HG03457 (cell line): ENCODE measurements at regions not wholly inside any gene's neighbourhood (a gene's known extent, or its start where the extent isn't known, plus 50 kb on each side); places are given as distances from the start of the nearest gene placed in this dataset.

Experiments used
- ATAC-seq: cut with Tn5 transposase; IDR thresholded peaks from one replicate; pipeline ENCODE4 v1.9.1; 2021; ENCODE audit warnings: moderate number of reproducible peaks; ENCODE audit not compliant: unreplicated experiment

DNA sequence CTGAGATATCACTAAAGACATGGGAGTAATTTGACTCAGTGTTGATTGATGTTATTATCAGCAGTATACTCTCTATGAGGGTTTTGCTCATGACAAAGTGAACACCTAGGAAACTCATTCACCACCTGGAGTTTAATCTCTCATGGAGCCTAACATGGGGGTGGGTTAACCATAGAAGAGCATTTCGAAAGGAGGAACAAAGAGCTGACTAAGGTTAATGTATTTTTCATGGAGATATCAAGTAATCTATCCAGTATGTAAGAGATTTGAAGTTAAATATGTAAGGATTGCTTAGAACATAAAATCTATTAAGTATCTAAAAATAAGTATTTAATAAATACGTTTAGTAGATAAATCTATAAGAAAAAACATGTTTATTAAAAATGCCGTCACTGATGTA lies 917.8 kb downstream of the EPHA4 start:
- no peak for ATAC-seq

DNA sequence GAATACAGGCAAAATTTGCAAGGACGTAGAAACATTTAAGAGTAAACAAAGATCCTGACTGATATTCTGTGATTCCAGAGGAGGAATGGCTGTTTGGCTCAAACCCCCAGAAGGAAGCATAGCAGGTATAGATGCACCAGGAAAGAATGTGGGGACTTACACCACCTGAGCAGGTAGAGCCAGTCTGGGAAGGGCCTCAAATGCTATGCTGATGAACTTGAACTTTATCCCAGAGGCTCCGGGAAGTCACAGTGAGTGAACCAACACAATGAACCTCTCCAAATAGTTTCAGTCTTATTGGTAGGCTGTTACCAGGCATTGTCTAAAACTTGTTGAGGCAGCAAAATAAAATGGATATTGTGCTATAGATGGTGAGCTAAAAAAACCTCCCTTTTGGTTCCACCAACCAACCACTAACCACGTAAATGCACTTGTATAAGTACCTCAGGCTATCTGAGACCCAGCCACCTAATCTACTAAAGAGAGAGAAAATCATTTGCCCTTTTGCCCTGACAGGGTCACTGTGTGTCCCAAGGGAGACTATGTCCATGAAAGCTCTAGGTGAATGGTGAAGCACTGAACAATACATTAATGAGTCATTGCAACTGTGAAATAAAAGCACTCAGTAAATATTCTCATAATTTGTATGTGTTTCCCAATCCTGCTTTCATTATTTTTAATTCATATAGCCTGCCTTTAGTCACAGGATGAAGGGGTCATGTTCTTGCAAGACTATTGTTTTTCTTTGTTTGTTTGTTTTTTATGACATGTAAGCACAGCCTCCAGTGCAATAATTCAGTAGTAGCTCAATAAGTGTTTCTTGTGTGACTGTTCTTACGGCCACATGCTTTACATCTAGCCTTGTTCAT lies 911.6 kb downstream of the EPHA4 start:
- no peak for ATAC-seq

DNA sequence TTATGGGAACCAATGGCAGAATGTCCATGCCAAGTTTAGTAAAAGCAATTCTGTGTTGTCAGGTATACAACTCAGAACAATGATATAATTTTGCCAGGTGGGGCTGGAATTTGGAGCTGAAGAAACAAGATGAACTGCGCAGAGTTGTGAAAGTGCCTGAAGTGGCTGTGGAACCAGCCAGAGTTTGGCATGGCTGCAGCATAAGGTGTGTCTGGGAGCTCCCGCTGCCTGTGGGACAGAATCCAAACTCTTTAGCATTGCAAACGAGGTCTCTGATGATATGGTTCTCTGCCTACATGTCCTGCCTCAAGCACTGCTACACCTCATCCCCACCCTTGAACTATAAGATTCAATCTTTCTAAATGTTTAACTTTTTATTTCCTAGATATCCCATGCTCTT lies 909.7 kb downstream of the EPHA4 start:
- no peak for ATAC-seq

DNA sequence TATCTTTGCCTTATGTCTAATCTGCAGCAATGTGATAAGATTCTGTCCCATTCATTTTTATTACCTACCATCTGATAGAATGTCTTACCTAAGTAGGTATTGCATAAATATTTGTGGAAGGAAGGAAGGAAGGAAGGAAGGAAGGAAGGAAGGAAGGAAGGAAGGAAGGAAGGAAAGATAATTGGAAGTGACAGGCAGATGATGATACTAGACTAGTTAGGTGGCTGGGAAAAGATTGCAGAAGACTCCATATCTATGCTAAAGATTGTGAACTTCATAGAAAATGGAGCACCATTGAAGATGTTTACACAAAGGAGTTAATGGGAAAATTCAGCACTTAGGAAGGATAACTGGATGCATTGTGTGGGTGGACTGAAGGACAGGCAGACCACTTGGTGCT lies 909.0 kb downstream of the EPHA4 start:
- ATAC-seq = no peak

DNA sequence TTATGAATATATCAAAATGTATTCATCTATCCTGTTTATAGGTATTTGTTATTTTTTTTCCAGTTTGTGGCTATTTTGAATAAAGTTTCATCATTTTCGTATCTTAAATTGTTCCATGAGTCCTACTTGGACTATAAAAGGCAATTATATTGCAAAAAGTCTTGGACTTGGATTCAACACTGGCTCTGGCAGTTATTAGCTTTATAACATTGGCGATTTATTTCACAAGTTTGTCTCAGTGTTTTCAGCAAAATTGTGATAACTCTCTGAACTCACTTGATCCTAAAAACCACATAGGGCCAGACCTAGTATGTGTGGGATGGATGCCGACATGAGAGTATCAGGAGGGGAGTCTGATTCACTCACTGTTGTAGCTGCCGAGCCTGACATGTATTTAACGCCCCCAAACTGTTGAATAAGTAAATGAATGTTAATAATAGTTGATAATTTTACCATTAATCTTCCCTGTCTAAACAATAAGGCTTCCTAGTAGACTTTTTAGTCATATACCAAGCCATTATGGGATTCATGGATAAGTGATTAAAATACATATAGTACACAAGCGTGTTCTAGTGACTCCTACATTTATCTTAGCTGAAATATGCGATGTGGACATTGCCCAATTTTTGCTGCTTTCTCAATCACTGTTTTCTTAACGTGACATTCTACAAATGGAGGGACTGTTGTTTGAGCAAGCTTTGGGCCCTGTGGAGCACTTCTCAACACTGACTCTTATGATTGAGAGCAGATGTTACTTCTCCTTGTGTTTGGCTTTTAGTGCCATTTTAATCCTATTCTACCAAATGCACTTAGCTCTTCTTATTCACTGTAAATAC lies 907.6 kb downstream of the EPHA4 start:
- ATAC-seq = no peak

DNA sequence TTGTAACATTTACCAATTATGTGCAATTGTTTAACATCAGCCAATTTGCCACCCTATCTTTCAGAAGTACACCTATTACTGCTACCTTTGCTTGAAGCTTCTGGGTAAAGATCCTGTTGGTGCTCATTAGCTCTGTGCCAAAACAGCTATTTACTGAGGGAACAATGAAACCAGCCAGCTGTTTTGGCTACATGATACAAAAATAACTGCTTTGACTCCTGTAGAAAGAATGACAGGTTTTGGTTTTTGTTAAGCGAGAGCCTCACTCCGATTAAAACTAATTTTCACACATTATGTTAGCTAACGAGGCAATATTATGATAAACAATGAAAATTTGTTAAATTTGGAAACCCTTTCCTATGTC lies 907.0 kb downstream of the EPHA4 start:
- ATAC-seq = no peak

DNA sequence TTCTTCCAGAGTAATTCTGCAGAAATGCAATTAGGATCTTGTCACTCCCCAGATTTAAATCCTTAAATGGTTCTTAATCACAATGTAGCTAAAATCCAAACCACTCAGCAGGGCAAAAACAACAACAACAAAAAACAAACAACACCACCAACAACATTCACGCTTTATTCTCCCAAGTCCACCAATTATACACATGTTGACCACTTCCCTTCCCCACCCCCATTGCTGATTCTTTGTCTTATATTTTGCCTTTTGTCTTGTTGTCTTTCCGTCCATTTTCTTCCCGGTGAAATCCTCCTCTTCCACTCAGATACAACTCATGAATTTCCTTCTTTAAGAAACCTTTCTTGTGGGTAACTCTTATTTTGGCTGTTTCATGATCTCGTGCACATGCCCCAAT lies 902.8 kb downstream of the EPHA4 start:
- no peak for ATAC-seq

DNA sequence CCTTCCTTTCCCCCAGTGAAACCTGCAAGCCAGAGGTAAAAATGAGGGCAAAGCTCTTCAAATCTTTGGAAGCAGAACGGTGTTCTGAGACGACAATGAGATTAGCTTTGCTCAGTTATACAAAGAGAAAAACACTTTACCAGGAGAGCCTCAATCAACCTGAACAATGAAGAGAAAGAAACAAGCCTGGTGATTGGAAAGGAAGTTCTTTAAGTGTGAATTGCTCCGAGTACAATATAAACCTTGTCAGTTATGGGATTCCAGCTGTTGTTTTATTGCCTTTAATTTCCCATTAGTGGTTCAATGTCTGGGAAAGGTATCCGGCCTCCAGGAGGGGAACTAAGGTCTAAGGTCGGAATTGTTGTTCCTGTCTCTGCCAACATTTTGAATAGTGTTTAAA lies 901.6 kb downstream of the EPHA4 start:
- no peak for ATAC-seq

DNA sequence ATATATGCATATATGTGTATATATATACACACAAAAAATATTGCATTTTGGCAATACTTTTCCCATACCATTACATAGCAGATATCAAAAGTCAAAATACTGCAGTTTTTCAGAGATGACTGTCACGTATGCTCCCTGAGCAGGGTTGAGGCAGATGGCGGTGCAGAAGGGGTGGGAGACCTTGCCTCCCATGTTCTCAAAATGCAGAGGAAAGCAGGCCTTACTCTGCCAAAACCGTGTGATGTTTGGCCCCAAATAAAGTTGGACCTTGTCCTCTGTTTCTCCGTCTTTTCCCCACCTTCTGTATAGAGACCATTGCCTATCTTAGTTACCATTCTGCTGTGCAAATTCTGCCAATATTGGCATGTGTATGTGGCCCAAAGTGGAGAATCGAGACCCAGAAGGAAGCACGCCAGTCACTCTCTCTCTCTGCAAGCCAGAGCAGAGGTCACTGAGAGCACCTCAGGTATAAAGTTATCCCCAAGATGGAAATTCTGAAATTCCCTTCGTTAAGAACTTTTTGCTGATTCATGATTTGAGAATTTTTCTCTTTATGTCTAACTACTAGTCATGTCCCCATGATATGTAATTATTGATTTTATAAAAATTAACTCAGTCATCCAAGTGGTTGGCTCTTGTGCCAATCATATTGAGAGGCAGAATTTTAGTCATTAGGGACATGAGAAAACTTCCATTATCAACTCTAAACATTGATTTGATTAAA lies 898.8 kb downstream of the EPHA4 start:
- no peak for ATAC-seq

DNA sequence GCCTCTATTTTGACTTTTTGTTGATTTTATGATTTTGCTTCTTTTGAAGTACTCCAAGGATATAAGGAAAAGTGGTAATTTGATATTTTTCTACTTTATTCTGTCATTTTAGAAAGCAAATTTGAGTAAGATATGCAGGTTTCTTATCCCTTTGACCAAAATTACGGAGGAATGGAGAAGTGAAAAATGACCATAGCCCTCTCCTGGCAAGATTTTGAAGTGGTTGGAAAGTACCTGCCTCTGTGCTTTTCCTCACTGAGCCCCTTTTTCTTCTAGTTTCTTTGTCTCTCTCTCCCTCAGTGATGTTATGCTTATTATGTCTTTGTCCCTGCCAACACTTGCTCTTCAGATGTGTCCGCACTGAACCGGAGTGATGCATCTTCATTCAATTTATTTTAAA lies 898.1 kb downstream of the EPHA4 start:
- peak; percentile 74 for ATAC-seq

DNA sequence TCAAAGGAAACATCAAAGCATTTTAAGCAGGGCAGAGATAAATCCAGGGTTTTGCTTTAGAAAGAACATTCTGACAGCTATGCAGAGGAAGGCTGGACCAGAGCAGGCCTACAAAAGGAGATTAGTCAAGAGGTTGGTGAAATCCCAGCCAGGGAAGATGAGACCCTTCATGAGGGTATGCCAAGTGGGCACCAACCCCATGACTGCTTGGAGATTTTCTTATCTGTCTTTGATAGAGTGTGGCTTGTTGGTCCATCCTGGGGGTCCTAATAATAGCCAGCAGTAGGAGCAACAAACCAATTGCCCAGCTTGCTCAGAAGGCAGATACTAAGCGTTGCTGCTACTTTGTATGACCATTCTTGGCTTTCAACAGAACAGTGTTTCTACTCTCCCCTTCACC lies 895.4 kb downstream of the EPHA4 start:
- ATAC-seq = no peak

DNA sequence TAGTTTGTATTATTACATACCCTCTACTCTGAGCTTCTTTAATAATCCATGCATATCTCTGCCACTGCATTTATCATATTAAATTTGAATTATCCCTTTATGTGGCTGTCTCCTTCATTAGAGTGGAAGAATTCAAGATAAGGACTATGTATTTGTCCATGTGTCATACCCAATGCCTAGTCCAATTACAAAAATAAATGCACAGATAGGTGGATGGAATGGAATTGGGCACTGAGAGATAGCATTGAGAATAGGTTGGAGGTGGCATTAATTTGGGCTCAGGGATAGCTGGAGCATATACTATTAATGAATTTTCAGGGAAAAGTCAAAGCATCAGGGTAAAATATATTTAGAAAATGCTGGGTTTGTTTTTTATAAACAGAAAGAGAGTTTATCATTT lies 893.2 kb downstream of the EPHA4 start:
- ATAC-seq = no peak

DNA sequence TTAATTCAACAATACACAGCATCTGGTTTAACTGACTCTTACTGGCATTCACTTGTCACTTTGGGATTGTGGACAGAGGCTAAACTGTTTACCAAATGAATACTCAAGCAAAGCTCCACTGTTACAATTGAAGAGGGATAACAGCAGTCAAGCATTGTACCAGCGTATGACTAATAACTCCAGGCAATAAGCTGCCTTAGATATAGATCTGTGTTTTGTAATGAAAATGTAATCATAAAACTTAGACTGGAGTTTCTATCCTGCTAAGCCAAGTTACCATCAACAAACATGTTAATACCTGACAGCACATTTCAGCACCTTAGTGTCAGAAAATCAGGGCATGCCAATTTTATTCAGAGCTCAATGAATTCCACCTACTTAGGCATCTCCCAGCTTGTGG lies 889.5 kb downstream of the EPHA4 start:
- no peak for ATAC-seq

DNA sequence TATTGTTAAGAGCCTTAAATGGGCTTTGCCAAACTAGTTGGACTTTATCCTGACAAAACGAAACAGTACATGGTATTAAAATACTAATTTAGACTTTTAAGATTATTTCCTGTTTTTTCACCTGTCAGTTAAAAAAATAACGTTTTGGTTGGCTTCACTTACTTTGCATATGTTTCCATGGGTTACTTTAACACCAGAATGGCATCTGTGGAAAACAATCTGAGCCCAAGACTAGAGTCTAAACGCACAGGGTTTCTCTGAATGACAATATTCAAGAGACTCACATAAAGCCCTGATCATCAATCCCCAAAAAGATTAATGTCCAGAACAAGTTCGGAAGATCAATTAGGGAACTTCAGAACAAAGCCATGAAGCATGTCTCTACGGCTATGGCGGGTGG lies 888.0 kb downstream of the EPHA4 start:
- no peak for ATAC-seq

DNA sequence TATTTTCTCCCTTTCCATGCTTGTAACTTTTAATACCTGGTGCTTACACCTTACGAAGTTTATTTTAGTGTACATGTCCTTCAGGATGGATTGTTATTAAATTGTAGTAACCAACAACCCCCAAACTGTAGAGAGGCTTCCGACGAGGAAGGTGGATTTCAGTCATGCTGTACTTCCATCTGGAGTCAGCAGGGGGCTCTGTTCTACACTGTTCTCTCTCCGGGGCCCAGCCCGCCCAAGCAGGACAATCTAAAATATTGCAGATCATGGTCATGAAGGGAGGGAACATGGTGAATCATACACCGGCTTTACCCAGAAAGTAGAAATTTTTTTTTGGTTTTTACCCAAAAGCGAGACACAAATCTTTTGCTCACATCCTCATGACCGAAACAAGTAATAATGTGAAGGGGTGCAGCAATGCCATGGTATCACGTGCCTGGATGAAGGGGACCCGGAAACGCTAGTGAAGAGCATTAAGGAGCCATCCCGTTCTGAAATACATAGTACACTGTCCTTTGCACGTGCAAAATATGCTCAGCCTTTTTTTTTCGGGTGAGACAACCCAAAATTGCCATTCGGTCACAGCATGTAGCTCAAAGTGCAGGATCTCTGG lies 884.8 kb downstream of the EPHA4 start:
- peak; percentile 79 for ATAC-seq

DNA sequence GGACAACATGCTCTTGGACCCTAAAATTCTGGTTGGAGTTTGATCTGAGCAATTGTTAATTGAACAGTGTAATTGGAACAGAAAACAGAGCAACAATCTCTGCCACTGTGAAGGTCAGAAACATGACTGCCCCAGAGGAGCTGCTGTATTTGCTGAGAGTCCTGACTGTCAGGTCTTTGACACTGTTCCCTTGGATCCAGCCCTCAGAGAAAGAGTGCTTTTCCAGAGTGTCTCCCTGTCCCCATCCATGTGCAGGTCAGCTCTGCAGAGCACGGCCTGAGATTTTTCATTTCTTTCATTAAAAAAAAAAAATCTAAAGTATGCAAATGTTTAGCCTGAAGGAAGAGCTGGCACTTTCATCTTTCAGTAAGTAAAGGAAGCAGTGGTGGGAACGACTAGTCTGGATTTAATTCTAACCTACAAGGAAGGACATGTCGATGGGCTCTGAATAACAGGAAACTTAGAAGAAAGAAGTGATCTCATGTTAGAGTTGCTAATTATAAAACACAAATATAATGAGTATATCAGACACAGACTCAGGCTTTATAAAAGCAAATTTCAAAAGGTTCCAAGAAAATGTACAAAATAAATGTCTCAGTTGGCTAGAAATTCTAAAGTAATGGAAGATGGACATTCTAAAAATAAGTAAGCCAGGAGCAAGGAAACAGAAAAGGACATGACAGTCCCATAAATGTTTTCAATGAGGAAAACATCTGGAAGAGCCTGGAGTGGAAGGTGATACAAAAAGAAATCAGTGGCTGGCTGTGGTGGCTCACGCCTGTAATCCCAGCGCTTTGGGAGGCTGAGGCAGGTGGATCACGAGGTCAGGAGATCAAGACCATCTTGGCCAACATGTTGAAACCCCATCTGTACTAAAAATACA lies 876.5 kb downstream of the EPHA4 start:
- ATAC-seq = no peak

DNA sequence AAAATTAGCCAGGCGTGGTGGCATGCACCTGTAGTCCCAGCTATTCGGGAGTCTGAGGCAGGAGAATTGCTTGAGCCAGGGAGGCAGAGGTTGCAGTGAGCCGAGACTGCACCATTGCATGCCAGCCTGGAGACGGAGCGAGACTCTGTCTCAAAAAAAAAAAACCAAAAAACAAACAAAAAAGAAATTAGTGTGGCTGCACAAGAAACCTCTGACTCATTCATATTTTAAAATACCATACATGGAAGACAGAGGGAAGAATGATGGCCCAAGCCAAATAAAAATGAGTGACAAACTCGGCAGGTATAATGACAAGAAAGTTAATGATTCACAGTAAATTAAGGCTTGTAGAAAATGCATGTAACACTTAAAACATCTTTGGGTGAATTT lies 875.8 kb downstream of the EPHA4 start:
- no peak for ATAC-seq

DNA sequence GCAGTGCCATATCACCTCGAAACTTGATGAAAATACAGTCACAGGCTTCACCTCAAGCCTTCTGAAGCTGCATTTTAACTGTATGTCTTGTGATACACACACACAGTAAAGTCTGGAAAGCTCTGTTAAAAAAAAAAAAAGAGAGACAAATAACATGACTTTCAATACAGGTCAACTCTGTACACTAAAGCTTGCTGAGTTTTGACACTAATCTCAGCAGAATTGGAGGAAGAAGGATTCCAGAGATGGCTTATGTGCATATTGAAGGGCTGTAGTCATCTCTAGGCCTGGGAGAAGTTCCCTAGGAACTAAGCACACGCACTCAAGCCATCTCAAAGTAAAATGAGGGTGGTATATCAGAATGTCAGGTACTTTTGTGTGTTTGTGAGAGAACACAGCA lies 875.1 kb downstream of the EPHA4 start:
- ATAC-seq = no peak

DNA sequence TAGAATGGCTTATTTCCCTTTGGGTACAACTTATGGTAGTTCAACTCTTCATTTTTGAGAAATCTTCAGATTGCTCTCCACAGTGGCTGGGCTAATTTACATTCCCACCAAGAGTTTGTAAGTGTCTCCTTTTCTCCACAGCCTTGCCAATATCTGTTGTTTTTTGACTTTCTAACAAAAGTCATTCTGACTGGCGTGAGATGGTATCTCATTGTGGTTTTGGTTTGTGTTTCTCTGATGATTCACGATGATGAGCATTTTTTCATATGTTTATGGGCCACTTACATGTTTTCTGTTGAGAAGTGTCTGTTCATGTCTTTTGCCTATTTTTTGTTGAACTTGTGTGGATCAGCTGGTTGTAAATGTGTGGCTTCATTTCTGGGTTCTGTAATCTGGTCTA lies 871.0 kb downstream of the EPHA4 start:
- no peak for ATAC-seq

DNA sequence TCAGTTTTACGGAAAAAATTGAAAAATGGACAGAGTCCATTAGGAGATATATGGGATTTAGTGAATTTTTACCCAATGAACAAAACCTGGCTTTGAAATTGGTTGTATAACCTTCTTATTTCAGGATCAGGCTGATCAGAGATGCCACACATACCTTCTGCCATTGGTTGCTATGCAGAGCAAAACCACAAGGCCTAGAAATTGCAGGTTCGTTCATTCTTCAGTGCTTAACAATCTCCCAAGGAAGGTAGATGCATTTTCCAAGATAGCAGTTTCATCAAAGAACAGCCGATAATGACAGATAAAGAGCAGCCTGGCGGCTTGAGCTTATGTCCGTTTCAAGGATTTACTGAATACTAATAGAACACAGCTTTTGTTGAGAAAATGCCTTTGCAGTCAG lies 868.8 kb downstream of the EPHA4 start:
- no peak for ATAC-seq
